NOMO-1 treated with dmso at 0.1 percent for 144 hours (cell line): ENCODE measurements at regions not wholly inside any gene's neighbourhood (a gene's known extent, or its start where the extent isn't known, plus 50 kb on each side); places are given as distances from the start of the nearest gene placed in this dataset.
"Not testable (repeated sequence)": the region's sequence is repeated elsewhere in the genome, so short reads cannot be mapped to it uniquely, and the experiment has no call there.

Experiments used
- DNase-seq: peaks from one replicate; lab custom pipeline; 2025; ENCODE audit not compliant: unreplicated experiment; lab: John Stamatoyannopoulos, UW

DNA sequence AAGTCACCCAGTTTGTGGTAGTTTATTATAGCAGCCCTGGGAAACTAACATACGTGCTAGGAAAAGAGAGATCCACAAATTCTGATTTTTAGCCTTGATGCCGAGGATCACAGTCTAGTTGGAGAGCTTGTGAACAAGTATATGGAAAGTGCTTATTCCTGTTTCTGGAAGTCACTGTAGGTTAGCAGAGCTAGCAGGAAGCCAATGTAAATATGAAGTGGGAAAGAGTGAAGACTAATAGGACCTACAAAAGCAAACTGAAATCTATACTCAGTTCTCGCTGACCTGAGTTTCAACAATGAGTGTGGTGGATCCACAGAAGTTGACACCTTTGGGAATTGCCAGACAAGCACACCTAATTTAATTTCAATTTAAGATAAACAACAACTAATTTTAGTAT lies 254.9 kb downstream of the PLK2 start:
- DNase-seq = no peak

DNA sequence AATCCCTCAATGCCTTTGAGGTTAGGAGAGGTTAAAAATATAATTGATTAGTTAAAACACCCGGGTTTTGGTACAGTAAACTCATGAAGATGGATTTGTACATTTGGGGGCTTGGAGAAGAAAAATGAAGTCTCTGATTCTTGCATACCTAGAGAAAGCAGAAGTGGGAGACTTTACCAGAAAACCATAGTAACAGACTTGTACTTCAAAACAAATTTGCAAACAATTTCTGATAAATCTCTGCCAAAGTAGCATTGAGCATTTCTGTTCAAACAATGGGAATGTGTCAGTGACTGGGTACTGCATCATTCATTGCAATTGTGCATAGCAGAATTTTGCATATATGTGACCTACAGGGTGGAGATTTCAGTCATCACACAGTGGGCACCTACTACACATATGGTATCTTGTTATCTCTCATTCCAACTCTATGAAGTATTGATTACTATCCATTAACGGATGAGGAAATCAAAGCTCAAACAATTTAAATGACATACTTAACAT lies 256.9 kb downstream of the PLK2 start:
- DNase-seq = no peak

DNA sequence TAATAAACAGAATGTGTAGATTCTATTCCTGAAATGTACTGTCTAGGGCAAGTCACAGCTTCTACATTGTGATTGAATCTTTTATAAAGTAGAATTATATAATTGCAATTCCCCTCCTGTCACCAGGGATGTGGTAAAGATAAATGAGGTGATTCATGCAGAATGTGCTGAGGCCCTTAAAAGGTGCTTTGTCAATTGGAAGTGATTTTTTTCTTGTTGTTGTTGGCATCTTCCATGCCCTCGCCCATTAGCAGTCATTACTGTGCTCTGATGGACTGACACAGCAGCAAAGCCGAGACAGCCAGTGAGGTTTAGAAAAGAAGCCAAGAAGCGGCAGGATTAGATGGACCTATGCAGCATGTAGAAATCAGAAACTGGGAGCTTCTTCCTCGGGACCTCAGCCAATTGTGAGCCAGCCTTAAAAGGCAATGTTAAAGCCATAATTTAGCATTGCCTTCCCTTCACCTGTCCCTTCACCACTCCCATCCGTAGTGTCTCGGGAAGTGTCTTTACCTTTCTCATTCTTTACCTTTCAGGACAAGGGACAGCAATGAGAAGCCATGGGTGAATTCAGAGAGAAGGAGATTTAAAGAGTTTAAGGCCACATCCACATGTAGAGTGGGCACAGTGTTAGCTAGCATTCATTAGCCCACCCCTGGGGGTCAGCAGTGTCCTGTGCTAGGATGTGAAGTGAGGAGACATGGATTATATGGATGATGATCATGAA lies 257.8 kb downstream of the PLK2 start:
- DNase-seq = no peak

DNA sequence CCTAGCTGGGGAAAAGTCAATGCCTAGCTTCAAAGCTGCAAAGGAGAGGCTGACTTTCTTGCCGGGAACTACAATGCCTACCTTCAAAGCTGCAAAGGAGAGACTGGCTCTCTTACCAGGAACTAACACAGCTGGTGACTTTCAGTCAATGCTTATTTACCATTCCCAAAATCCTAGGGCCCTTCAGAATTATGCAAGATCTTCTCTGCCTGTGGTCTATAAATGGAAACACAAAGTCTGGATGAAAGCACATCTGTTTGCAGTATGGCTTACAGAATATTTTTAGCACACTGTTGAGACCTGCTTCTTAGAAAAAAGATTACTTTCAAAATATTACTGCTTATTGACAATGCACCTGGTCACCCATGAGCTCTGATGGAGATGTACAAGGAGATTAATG lies 259.4 kb downstream of the PLK2 start:
- no peak for DNase-seq

DNA sequence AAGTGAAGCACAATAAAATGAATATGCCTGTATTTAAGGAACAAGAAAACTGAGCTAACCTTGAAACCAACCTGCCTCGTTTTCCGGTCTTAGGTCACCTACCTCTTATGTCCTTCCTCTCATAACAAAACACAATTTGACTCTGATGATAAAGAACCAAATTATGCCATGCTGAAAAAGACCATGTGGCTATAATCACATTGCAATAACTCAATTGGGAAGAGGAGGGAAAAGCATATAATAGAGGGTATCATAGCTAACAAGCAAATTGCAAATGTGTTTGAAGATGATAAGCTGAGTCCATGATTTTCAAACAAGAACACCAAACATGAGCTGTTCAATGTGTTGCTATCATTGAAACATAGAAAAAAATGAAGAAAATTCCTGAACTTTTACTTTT lies 260.8 kb downstream of the PLK2 start:
- DNase-seq = no peak

DNA sequence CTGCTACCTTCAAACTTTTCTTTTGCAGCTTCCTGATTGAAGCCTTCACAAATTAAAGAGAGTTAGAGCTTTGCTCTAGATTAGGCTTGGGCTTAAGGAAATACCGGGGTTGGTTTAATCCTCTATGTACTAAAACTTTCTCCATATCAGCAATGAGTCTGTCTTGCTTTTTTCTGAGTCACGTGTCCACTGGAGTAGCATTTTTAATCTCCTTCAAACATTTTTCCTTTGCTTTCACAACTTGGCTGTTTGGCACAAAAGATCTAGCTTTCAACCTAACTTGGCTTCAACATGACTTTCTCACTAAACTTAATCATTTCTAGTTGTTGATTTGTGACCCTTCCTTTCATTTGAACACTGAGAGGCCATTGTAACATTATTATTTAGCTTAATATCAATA lies 261.6 kb downstream of the PLK2 start:
- no peak for DNase-seq

DNA sequence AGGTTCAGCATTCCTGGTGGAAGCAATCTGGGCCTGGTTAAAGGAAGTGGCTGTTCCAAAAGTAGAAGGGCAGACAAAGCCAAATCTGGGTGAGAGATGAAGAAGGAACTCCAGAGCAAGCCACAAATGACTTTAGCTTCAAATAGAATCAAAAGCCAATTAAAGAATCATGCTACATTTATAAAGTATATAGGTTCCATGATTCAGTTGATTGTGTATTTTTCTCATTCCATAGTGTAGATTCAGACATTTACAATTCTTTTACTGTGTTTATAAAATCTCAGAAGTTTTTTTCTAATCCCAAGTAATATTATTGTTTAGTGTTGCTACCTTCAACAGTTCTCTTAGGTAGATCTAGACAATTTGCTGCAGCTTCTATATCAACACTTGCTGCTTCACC lies 262.0 kb downstream of the PLK2 start:
- DNase-seq = no peak

DNA sequence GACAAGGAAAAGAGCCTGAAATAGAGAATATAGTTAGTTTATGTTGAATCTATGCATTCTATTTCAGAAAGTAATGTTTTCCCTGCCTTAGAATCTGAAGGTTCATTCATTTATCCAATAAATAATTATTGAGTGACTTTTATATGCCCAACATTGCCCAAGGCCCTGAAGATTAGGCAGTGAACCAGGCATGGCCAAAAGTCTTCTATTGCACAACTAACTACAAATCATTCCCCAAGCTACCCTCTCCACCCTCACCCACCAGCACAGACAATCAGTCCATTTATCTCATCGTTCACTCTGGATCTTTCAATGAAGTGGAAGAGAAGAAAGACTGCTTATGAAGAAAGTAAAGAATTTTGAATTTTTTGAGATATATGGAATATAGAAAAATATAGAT lies 268.4 kb downstream of the PLK2 start:
- DNase-seq = no peak

DNA sequence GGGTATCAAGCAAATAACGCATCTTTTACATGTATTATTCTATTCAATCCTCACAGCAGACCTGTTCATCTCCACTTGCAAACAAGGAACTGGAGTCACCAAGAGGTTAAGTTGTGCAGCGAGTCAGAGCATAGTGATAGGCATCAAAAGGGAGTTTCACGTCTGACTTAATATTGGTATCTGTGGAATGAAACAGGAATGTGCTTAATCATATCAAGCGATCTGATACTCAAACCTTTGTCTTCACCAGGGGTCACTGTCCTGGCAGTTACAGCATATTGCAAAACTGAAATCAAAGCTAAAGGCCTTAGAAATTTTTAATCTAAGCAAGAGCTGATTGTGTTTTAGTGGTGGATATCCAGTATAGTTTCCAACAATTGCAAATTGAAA lies 271.6 kb downstream of the PLK2 start:
- DNase-seq = no peak

DNA sequence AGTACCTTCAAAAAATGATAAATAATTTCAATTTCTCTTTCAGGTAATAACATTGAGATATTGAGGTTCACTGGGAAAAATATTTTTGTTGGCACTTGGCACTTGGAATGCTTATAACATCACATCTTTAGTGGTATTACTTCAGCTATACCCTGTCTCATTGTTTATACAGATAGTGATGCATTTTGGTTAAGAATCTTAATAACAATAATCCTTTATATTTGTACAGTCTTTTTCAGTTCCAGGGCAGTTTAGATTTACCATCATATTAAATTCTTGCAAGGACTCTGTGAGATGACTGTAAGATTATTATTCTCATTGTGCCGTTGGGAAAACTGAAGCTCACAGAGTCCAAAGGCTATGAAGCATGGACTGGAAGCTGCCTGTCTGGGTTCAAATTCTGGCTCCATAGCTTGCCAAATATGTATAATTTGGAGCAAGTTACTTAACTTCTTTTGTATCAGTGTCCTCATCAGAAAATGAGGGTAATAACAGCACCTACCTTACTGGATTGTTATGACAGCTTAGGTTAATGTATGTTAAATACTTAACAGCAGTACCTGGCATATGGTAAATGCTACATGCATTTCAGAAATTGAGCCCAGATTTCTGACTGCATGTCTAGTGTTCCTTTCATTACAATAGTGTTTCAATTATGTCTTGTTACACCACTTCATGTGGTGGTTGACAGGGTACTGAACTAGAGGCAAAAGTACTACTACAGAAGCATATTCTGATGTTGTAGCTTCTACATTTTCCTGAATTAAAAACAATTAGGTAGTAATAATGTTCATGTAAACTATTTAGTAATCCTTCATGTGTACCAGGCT lies 272.2 kb downstream of the PLK2 start:
- no peak for DNase-seq

DNA sequence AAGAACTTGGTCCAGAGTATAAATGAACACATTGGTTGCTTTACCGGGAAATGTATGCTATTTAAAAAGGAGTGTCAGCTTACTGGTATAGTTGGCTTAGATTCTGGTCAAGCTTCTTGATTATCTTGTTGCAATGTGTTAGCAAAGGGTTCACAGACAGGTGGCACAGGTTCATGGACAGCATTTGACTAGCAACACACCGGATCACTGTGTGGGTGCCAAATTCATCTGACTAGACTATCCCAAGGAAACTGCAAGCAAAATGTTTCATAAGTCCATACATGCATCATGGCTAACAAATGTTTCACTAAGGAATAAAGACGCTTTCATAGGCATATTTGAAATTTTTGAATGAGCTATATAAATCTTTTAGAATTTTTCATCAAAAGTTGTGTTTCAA lies 274.1 kb downstream of the PLK2 start:
- no peak for DNase-seq

DNA sequence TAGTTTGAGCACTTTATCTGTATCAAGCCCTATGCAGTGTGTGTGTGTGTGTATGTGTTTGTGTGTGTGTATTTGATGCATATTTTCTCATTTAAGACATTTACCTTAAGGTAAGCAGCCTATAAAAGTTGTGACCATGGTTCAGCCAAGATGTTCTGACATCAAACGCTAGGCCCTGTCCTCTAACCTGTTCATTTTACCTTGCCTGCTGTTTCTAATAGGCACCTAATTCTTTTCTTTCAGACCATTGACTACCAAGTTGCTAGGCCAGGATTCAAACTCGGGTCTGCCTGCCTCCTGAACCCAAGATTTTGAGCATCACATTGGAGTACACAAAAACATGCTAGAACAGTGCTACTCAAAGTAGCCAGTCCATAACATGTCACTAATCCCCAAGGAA lies 274.5 kb downstream of the PLK2 start:
- no peak for DNase-seq

DNA sequence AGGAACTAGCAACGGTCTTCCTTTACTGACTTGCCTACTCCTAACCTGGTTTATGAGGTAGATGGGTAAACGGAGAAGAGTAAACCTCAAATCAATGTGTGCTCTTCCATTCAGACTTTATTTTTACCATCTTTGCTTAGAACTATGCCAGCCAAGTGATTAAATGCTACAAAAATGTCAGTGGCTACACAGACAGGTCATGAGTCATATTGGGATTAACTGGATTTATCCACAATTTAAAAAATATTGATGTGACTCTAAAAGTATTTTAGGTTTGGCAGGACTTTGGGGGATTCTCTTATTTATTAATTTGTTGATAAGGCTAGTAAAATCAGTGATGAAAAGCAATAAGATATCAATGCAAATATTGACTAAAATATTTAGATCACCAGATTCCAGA lies 275.0 kb downstream of the PLK2 start:
- DNase-seq = no peak

DNA sequence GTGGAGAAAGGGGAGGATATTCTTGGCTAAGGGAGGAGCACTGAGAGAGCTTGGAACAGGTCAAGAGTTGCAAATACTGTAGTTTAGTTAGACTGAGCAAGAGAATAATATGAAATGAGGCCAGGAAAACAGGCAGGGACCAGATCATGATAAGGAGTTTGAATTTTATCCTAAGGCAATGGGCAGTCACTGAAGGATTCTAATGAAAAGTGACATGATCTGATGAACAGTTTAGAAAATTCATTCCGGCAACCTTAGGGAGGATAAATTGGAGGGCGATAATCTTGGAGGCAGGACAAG lies 276.1 kb downstream of the PLK2 start:
- no peak for DNase-seq

DNA sequence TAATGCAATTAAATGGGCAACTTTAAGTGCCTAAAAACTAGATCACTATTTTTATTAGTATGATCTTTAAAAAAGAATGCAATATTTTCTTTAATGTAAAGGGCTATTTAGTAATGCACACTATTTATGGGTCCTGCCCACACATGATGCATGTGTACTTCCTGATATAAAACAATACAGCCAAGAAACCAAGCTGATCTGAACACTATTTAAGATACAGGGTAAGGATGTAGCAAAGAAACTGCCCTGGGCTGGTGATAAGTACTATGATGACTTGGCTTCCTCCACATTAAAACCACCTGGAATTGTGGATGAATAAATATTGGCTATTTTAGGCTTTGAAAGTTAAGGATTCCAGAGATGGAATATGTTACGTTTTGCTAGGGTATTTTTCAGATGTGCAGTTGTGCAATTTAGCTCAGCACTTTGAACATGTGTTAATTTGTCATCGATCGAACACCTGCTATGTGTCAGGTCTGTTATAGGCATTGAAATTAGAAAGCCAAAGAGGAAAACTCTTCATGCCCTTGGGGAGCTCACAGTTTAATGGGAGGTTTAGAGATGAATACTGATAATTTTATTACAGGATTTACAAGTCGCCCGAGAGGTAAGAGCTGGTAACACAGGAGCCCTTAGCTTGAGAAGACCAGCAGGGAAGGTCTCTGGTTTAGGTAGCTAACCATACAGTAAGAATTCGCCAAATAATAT lies 276.7 kb downstream of the PLK2 start:
- no peak for DNase-seq

DNA sequence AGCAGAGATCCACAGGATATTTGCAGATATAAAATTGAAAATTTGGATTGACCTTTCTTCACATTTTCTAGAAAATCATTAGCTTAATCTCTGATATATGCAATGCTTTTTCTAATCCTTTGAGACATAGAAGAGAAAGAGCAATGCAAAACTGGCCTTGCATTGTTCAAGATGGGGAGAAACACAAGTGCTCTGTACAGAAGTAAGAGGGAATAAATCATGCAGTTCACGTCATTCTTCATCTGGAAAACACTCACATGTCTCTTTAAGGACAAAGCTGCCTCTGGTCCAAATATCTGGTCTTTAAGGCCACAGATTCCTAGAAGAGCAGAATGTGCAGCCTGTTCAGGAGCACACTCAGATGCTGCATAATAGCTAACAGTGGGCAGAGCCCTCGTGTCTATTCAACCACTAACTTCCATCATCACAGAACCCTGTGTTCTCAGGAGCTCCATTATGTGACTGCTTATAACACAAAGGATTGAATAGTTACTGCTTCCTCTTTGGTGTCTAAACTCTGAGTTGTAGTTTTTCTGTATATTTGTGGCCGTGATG lies 277.5 kb downstream of the PLK2 start:
- DNase-seq = no peak

DNA sequence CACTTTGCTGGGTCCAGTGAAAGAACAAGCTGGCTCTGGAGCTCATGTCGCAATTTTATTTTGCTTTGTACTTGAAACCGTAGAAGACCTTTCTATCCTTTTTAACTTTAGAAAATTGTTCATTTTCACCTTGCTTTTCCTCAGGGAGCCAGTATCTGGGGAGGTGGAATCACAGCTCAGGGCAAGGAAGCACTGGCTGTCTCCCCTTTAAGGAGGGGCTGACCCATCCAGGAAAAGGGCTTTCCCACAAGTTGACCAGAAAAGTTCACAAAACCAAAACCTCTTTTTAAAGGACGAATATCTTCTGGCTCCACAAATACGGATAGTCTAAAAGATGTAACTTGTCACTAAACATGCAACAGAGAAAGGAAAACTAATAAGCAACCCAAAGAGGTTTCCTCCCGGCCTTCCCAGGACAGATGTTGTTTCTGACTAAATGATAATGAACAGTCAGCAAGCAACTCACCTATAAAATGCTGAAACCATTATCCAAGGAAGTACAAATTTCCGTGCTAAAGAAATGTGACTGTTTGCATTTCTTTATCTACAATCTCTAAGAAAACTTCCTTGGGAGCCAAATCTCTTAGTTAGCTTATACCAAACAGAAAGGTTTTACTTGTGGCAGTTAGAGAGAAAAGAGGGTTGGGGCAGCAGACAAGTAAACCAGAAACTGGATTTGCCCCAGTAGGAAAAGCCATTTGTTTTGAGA lies 278.2 kb downstream of the PLK2 start:
- no peak for DNase-seq

DNA sequence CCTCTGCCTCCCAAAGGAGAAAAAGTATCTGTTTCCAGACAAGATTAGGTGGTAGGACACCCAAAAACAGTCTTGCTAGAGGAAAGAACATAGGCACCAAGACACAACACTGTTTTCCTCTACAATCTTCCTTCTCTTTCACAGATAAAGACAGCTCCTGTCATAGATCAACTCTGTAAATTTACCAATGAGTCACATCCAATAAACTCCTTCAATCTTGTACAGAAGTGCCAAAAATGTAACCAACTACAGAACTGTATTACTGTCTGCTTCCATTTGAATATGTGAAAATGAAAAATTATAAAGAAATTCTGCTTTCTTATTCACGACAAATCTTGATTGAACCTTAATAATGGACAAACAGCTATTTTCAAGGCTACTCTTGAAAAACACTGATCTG lies 286.9 kb downstream of the PLK2 start:
- DNase-seq = no peak

DNA sequence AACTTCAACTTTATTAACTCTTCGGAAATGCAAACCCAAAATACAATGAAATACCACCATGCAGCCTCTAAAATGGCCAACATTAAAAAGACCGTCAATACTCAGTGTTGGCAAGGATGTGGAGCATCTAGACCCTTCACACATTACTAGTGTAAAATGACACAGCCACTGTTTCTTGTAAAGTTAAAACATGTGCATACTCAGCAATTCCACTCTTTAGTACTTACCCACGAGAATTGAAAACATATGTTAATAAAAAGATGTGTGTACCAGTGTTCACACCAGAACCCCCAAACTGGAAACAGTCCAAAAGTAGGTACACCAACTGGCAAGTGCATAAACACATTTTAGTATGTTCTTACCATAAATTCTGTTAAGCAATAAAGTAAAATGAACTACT lies 294.7 kb downstream of the PLK2 start:
- DNase-seq = no peak

DNA sequence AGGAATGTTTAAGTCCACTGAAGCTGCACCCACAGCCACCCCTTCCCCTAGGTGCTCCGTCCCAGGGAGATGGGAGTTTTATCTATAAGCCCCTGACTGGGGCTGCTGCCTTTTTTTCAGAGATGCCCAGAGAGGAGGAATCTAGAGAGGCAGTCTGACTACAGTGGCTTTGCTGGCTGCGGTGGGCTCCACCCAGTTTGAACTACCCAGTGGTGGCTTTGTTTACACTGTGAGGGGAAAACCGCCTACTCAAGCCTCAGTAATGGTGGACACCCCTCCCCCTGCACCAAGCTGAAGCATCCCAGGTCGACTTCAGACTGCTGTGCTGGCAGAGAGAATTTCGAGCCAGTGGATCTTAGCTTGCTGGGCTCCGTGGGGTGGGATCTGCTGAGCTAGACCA lies 298.0 kb downstream of the PLK2 start:
- DNase-seq = not testable (repeated sequence)
